ENCODE measurements at regions not wholly inside any gene's neighbourhood (a gene's known extent, or its start where the extent isn't known, plus 50 kb on each side); places are given as distances from the start of the nearest gene placed in this dataset.

- TF ChIP-seq KDM1A (IDR thresholded peaks at IDR 0.05; ENCODE audit: borderline replicate concordance, low read length) = no peak
Observed at GRCh38 chr1:36612121-36612520, 129.4 kb upstream of the CSF3R start (continued).

Data from H1 (cell line).